HepG2 (cell line): ENCODE measurements at regions not wholly inside any gene's neighbourhood (a gene's known extent, or its start where the extent isn't known, plus 50 kb on each side); places are given as distances from the start of the nearest gene placed in this dataset.

ENCODE experiments used
- NFIC ChIP-seq: IDR thresholded peaks from 2 replicates; pipeline ENCODE4 v1.6.1; 2012; ENCODE audit warnings: mild to moderate bottlenecking, low read length, inconsistent platforms
- SRY ChIP-seq: sonication (generic); formaldehyde crosslinking; IDR thresholded peaks from 2 replicates; pipeline ENCODE4 v1.8.0; 2022; ENCODE audit warnings: mild to moderate bottlenecking, missing genetic modification reagents
- USF2 ChIP-seq, 2 experiments: sonication (generic) in 1 of 2; formaldehyde crosslinking in 1 of 2; IDR thresholded peaks; 2 replicates each; pipeline versions ENCODE4 v1.5.1 to v1.6.1; 2011 to 2020; ENCODE audit warnings: borderline replicate concordance in 1 of 2, low read depth in 1 of 2, low read length in 1 of 2, mild to moderate bottlenecking in 1 of 2, missing genetic modification reagents in 1 of 2, moderate library complexity in 1 of 2
- ZGPAT ChIP-seq: IDR thresholded peaks from 2 replicates; pipeline ENCODE4 v1.6.1; 2016; ENCODE audit warnings: mild to moderate bottlenecking
- ZNF367 ChIP-seq: sonication (generic); formaldehyde crosslinking; IDR thresholded peaks from 2 replicates; pipeline ENCODE4 v1.4.0; 2020; ENCODE audit warnings: missing genetic modification reagents, borderline replicate concordance
- ZNF414 ChIP-seq: sonication (generic); formaldehyde crosslinking; IDR thresholded peaks from 2 replicates; pipeline ENCODE4 v1.5.0; 2020; ENCODE audit warnings: missing genetic modification reagents
- ZNF703 ChIP-seq: sonication (generic); formaldehyde crosslinking; IDR thresholded peaks from 2 replicates; pipeline ENCODE4 v1.5.1; 2020; ENCODE audit warnings: missing genetic modification reagents, mild to moderate bottlenecking, moderate library complexity, borderline replicate concordance

- TF ChIP-seq USF2 (IDR thresholded peaks at IDR 0.05; ENCODE audit: low read depth, low read length) (no peak), USF2 (CRISPR knock-in tag; IDR thresholded peaks at IDR 0.05; ENCODE audit: borderline replicate concordance) (no peak), ZGPAT (CRISPR knock-in tag) (no peak), ZNF414 (CRISPR knock-in tag) (no peak), NFIC (no peak), ZNF367 (CRISPR knock-in tag) (no peak), SRY (CRISPR knock-in tag) (no peak), ZNF703 (CRISPR knock-in tag) (no peak)
- TF ChIP-seq, all 625 proteins: peak for 0
Observed at GRCh38 chr2:10193851-10194820, 71.6 kb downstream of the RRM2 start (continued).
